GM13976 (cell line): ENCODE measurements at regions not wholly inside any gene's neighbourhood (a gene's known extent, or its start where the extent isn't known, plus 50 kb on each side); places are given as distances from the start of the nearest gene placed in this dataset.

Source experiments
- DNase-seq: peaks from one replicate; pipeline ENCODE4 v3.0.0; 2012; ENCODE audit warnings: low spot score
- in situ Hi-C: fragments of 300-500 bp; cut with MboI; formaldehyde crosslinking; loops from one replicate; pipeline ENCODE4 v1.12.0; 2022; ENCODE audit warnings: low sequenced_read_pairs, mixed read lengths, inconsistent platforms; ENCODE audit not compliant: unreplicated experiment
- TF ChIP-seq, protein P1 (sequence below): IDR thresholded peaks from 2 replicates; pipeline ENCODE4 v1.5.1; 2012; ENCODE audit warnings: borderline replicate concordance, mild to moderate bottlenecking; ENCODE audit not compliant: insufficient read depth; ENCODE audit errors: extremely low read depth, missing control alignments, control extremely low read depth

DNA sequence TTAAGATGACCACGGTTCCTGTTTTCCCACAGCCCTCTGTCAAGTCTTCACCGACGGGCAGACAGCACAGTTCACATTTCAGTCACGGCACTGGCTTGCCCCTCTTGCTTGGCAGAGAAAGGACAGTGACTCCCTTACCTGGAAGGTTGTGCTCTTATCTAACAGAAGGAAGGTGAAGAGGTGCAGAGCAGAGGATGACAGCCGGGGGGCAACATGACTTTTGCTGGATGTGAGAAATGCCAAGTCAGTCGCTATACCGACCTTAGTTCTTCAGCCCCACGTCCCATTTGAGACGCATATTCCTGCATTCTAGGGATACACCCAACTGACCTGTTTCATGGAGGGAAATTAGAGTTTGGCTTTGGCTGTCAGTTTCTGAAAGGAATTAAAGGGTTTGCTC lies 492.3 kb downstream of the NPIPA7 start:
- no peak for DNase-seq
- in situ Hi-C loops = loop anchor here (25.0 kb wide), 3 partner anchors 316 to 691 kb away; partner anchors contain the start of gene XYLT1
- TF ChIP-seq, protein P1, sequence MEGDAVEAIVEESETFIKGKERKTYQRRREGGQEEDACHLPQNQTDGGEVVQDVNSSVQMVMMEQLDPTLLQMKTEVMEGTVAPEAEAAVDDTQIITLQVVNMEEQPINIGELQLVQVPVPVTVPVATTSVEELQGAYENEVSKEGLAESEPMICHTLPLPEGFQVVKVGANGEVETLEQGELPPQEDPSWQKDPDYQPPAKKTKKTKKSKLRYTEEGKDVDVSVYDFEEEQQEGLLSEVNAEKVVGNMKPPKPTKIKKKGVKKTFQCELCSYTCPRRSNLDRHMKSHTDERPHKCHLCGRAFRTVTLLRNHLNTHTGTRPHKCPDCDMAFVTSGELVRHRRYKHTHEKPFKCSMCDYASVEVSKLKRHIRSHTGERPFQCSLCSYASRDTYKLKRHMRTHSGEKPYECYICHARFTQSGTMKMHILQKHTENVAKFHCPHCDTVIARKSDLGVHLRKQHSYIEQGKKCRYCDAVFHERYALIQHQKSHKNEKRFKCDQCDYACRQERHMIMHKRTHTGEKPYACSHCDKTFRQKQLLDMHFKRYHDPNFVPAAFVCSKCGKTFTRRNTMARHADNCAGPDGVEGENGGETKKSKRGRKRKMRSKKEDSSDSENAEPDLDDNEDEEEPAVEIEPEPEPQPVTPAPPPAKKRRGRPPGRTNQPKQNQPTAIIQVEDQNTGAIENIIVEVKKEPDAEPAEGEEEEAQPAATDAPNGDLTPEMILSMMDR = no peak

DNA sequence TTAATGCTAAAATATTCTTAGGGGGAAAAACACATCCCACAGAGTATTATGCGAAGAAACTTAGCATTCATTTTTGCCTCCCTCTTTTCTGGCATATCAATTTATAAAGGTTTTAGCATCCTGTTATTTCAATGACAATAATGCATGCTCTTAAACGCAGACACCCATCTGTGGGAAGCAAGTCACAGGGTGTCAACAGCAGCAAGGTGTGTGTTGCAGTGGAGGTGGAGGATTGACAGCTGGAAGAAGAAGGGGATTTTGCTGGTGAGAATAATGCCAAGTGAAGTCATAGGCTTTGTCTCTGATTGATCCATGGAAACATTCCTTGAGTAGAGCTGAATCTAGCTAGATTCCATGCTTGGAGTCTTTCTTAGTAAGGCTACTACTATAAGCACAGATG lies 498.1 kb downstream of the NPIPA7 start:
- in situ Hi-C loops = loop anchor here (25.0 kb wide), 1 partner anchor 90 kb away; no protein-coding TSS in a partner anchor
- TF ChIP-seq, protein P1 = no peak
- DNase-seq = no peak

DNA sequence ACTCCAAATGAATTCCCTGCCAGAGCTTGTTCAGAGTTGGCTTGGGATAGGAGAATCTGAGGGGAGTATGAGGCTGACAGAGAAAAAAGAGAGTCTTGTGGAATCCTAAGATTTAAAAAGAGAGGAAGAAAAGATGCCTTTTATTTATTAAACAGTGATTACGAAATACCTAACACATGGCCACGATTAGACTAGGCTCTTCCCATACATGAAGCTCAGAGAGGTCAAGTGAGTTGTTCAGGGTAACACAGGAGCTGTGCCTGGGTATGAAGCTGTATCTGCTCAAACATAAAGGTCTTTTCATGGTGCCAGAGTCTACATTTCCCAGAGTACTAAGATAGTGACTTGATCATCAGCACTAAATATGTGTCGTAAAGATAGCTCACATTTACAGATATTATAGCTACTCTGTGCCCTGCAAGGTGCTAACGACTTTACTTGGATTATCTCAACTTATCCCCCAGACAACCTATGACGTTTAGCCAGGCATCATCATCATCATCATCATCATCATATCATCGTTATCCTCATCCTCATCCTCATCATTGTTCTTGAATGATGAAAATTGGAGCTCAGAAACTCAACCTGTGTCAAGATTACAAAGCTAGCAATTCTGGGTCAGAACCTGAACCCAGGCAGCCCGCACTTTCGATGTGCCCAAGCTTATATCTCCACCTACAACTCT lies 500.8 kb downstream of the NPIPA7 start:
- TF ChIP-seq, protein P1 = no peak
- in situ Hi-C loops = loop anchor here (25.0 kb wide), 1 partner anchor 92 kb away; no protein-coding TSS in a partner anchor
- no peak for DNase-seq

DNA sequence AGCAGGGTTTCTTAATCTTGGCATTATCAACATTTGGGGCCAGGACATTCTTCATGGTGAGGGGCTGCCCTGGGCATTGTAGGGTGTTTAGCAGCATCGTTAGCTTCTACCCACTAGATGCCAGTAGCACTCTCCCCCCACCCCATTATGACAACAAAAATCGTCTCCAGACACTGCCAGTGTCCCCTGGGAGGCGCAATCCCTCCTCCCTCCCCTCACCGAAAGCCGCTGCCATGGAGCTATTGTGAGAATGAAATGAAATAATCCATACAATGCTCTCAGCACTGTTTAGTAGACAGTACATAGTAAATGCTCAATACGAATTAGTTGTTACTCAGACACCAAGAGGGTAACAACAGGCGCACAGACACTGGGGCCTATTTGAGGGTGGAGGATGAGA lies 502.9 kb downstream of the NPIPA7 start:
- in situ Hi-C loops = loop anchor here (25.0 kb wide), 1 partner anchor 95 kb away; no protein-coding TSS in a partner anchor
- TF ChIP-seq, protein P1 = no peak
- DNase-seq = no peak

DNA sequence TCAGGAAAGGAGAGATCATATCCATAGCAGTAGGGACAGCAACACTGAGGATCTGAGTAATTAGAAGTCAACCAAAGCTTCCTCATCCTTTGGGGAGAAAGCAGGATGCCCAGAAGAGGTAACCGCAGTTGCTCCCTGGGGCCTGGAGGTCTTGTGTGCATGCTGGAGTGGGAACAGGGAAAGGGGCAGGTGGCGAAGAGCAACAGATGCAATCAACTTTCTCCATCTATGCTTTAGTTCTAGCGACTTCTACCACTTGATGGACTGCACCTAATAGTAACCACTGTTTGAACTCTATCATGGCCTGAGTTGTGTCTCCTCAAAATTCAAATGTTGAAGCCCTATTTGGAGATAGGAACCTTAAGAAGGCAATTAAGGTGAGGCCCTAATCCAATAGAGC lies 503.8 kb downstream of the NPIPA7 start:
- no peak for DNase-seq
- TF ChIP-seq, protein P1 = no peak
- in situ Hi-C loops = loop anchor here (25.0 kb wide), 1 partner anchor 95 kb away; no protein-coding TSS in a partner anchor

DNA sequence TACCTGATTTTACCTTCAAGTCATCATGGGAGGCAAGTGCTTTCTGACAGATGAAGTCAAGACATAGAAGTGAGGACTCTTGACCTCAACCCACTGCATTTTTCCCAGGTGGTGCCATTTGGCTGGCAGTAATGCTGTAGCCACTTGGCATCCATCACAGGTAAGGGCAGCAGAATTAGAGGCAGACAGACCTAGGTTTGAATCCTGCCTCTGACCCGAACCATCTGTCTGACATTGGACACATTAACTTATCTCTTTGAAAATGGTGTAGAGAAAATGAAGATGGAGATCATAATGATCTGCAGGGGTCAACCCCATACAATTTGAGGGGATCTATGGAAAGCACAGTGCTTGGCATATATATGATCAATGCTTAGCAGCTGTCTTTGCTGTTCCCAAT lies 505.5 kb downstream of the NPIPA7 start:
- no peak for DNase-seq
- TF ChIP-seq, protein P1 = no peak
- in situ Hi-C loops = loop anchor here (25.0 kb wide), 1 partner anchor 97 kb away; no protein-coding TSS in a partner anchor
